ENCODE measurements at regions not wholly inside any gene's neighbourhood (a gene's known extent, or its start where the extent isn't known, plus 50 kb on each side); places are given as distances from the start of the nearest gene placed in this dataset.
"Not testable (repeated sequence)": the region's sequence is repeated elsewhere in the genome, so short reads cannot be mapped to it uniquely, and the experiment has no call there.

- no peak for DNase-seq
Measured at GRCh38 chr9:24846248-24846912, 300.7 kb upstream of the IZUMO3 start.

GRCh38 chr9:24844217-24844616, 298.5 kb upstream of the IZUMO3 start:
- no peak for DNase-seq

GRCh38 chr9:24841993-24842392, 296.3 kb upstream of the IZUMO3 start:
- DNase-seq, result no peak

GRCh38 chr9:24832307-24832706, 286.6 kb upstream of the IZUMO3 start:
- no peak for DNase-seq

- no peak for DNase-seq
Measured at GRCh38 chr9:24828687-24829086, 283.0 kb upstream of the IZUMO3 start.

- no peak for DNase-seq
Measured at GRCh38 chr9:24824607-24825006, 278.9 kb upstream of the IZUMO3 start.

GRCh38 chr9:24820196-24820595, 274.5 kb upstream of the IZUMO3 start:
- DNase-seq, result no peak

- no peak for DNase-seq
Measured at GRCh38 chr9:24817756-24818155, 272.1 kb upstream of the IZUMO3 start.

- DNase-seq, result no peak
Measured at GRCh38 chr9:24816006-24816405, 270.3 kb upstream of the IZUMO3 start.

- DNase-seq, result no peak
Measured at GRCh38 chr9:24801344-24801743, 255.6 kb upstream of the IZUMO3 start.

GRCh38 chr9:24793787-24794186, 248.1 kb upstream of the IZUMO3 start:
- DNase-seq, result no peak

- no peak for DNase-seq
Measured at GRCh38 chr9:24776226-24776625, 230.5 kb upstream of the IZUMO3 start.

- DNase-seq, result not testable (repeated sequence)
Measured at GRCh38 chr9:24774199-24774598, 228.5 kb upstream of the IZUMO3 start.

- no peak for DNase-seq
Measured at GRCh38 chr9:24766081-24766480, 220.4 kb upstream of the IZUMO3 start.

GRCh38 chr9:24765025-24765756, 219.5 kb upstream of the IZUMO3 start:
- no peak for DNase-seq

- no peak for DNase-seq
Measured at GRCh38 chr9:24738421-24738961, 192.8 kb upstream of the IZUMO3 start.

GRCh38 chr9:24731754-24732153, 186.1 kb upstream of the IZUMO3 start:
- no peak for DNase-seq

GRCh38 chr9:24721621-24722020, 175.9 kb upstream of the IZUMO3 start:
- DNase-seq, result no peak

- DNase-seq, result no peak
Measured at GRCh38 chr9:24712206-24712605, 166.5 kb upstream of the IZUMO3 start.

- no peak for DNase-seq
Measured at GRCh38 chr9:24708814-24709213, 163.1 kb upstream of the IZUMO3 start.

- no peak for DNase-seq
Measured at GRCh38 chr9:24698881-24699518, 153.3 kb upstream of the IZUMO3 start.

- no peak for DNase-seq
Measured at GRCh38 chr9:24672336-24672735, 126.6 kb upstream of the IZUMO3 start.

GRCh38 chr9:24657387-24657786, 111.7 kb upstream of the IZUMO3 start:
- DNase-seq, result no peak

All from renal pelvis (tissue), 1 donor.